Cardiac muscle cell (in vitro differentiated cells and primary cell): ENCODE measurements at regions not wholly inside any gene's neighbourhood (a gene's known extent, or its start where the extent isn't known, plus 50 kb on each side); places are given as distances from the start of the nearest gene placed in this dataset.

Experiments
- DNase-seq, 2 donors: peaks; one replicate each; pipeline versions ENCODE4 v3.0.0 to v3.0.0-alpha.2; 2010 to 2017; ENCODE audit warnings: low read depth in 1 of 2, low spot score in 1 of 2
- H3K27ac ChIP-seq: fragments of 200-600 bp; sonication (generic); 2 replicates; pipeline ENCODE4 v1.5.1; 2016
- H3K27me3 ChIP-seq: fragments of 200-600 bp; sonication (generic); 2 replicates; pipeline ENCODE4 v1.6.0; 2016; ENCODE audit warnings: control low read depth
- H3K36me3 ChIP-seq: fragments of 200-600 bp; sonication (generic); 2 replicates; pipeline ENCODE4 v1.5.1; 2016; ENCODE audit warnings: control low read depth
- H3K4me1 ChIP-seq: fragments of 200-600 bp; sonication (generic); 2 replicates; pipeline ENCODE4 v1.8.1; 2017; ENCODE audit warnings: low read depth, mild to moderate bottlenecking, mixed run types
- H3K4me3 ChIP-seq: fragments of 200-600 bp; sonication (generic); 2 replicates; pipeline ENCODE4 v1.5.1; 2016; ENCODE audit warnings: mild to moderate bottlenecking
- H3K9me3 ChIP-seq: fragments of 200-600 bp; sonication (generic); 2 replicates; pipeline ENCODE4 v1.5.1; 2017; ENCODE audit warnings: low read depth, mild to moderate bottlenecking, control low read depth
- CTCF ChIP-seq: IDR thresholded peaks from 2 replicates; pipeline ENCODE4 v1.5.1; 2012; ENCODE audit warnings: low read depth, mild to moderate bottlenecking, low read length

DNA sequence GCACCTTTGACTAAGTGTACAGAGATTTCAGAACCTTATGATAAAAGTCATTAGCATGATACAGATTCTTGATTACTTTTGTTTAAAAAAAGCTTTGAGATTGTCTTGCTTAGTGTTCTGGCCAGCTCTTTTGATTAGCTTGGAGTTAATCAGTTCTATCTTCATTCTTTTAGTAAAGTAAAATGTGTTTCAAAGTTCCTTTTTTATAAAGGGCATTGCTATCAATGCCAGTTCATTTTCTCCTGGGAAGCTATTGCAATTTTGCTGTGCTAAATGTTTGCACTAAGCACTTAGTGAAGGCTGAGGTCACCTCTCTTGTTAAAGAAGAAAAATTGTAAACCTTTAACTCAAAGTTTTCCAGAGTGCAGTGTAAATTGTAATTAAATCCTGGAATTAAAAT lies 946.7 kb upstream of the TMPRSS15 start:
- no peak for TF ChIP-seq CTCF
- Histone ChIP-seq H3K4me1 (no peaks in the 10 kb centered on the region), H3K9me3 (no peaks in the 10 kb centered on the region), H3K27ac (no peak overlapping the region), H3K36me3 (no peaks in the 10 kb centered on the region), H3K27me3 (no peaks in the 10 kb centered on the region), H3K4me3 (no peak overlapping the region)
- DNase-seq, result no peak

- Histone ChIP-seq H3K27ac (no peak overlapping the region), H3K9me3 (no peaks in the 10 kb centered on the region), H3K4me1 (no peaks in the 10 kb centered on the region), H3K27me3 (no peaks in the 10 kb centered on the region), H3K4me3 (no peak overlapping the region), H3K36me3 (no peaks in the 10 kb centered on the region)
- DNase-seq, result peak in 1 of 2 donors; percentile 2
- TF ChIP-seq CTCF, result no peak
These were observed 949.7 kb upstream of the TMPRSS15 start for GRCh38 chr21:19353256-19353655.

- no peak overlapping the region for H3K27ac ChIP-seq
- no peaks in the 10 kb centered on the region for H3K36me3 ChIP-seq
- H3K27me3 ChIP-seq, result no peaks in the 10 kb centered on the region
- no peak for TF ChIP-seq CTCF
- no peak overlapping the region for H3K4me3 ChIP-seq
- DNase-seq, result no peak
- H3K4me1 ChIP-seq, result no peaks in the 10 kb centered on the region
- H3K9me3 ChIP-seq, result no peaks in the 10 kb centered on the region
These were observed 965.4 kb upstream of the TMPRSS15 start for GRCh38 chr21:19368944-19369343.

- Histone ChIP-seq H3K27me3 (no peaks in the 10 kb centered on the region), H3K9me3 (no peaks in the 10 kb centered on the region), H3K27ac (no peak overlapping the region), H3K4me1 (no peaks in the 10 kb centered on the region), H3K4me3 (no peak overlapping the region), H3K36me3 (no peaks in the 10 kb centered on the region)
- TF ChIP-seq CTCF, result no peak
- DNase-seq, result no peak
These were observed 988.8 kb upstream of the TMPRSS15 start for GRCh38 chr21:19392390-19392789.

DNA sequence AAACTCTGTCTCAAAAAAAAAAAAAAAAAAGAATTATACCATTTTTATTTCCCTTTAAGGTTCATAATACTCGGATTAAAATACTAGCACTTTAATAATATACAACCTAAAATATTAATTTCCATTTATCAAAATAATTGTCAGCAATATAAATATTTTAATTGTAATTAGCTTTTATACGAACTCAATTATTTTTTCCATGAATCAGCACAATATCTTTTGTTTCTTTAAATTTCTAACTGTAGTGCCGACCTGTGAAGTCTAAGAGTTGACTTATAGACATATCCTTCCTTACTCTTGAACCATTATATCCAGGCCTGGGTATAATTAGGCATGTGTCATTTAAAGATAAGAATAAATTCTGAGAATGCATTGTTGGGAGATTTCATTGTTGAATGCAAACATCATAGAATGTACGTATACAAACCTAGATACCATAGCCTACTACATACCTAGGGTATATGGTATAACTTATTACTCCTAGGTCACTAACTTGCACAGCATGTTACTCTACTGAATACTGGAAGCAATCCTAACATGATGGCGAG lies 996.7 kb upstream of the TMPRSS15 start:
- no peak for TF ChIP-seq CTCF
- Histone ChIP-seq H3K36me3 (no peaks in the 10 kb centered on the region), H3K4me3 (no peak overlapping the region), H3K27ac (no peak overlapping the region), H3K27me3 (no peaks in the 10 kb centered on the region), H3K4me1 (no peaks in the 10 kb centered on the region), H3K9me3 (no peaks in the 10 kb centered on the region)
- DNase-seq, result no peak

DNA sequence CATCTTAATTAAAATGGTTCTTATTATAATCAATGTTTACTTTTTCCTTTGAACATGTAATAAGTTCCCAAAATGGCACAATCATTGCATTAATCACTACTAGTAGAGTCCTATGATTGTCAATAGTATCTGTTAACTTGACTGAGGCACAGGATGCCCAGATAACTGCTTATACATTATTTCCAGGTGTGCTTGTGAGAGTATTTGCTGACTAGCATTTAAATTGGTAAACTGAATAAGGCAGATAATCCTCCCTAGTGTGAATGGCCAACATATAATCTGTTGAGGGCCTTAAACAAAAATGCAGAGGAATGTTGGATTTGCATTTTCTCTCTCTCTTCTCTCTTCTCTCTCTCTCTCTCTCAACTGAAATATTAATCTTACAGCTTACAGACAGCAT lies 999.3 kb upstream of the TMPRSS15 start:
- H3K36me3 ChIP-seq, result no peaks in the 10 kb centered on the region
- H3K4me3 ChIP-seq, result no peak overlapping the region
- no peaks in the 10 kb centered on the region for H3K4me1 ChIP-seq
- H3K27ac ChIP-seq, result no peak overlapping the region
- DNase-seq, result no peak
- H3K9me3 ChIP-seq, result no peaks in the 10 kb centered on the region
- H3K27me3 ChIP-seq, result no peaks in the 10 kb centered on the region
- TF ChIP-seq CTCF, result no peak
